IMR-90 (cell line): ENCODE measurements at regions not wholly inside any gene's neighbourhood (a gene's known extent, or its start where the extent isn't known, plus 50 kb on each side); places are given as distances from the start of the nearest gene placed in this dataset.

Experiments used
- ATAC-seq: fragments of 200-7000 bp; cut with Tn5 transposase; 2 replicates; pipeline ENCODE4 v1.9.1; 2020; ENCODE audit warnings: low read depth, mild to moderate bottlenecking, moderate library complexity
- BruUV-seq: library from RNA; stranded (reverse); fragments of 400-500 nt; replicated peaks from 2 replicates; lab custom pipeline; 2021; lab: Mats Ljungman, UMichigan
- CTCF ChIA-PET: fragments of 300-600 bp; formaldehyde crosslinking; extraction: SDS; loops from one replicate; lab custom pipeline; 2021; ENCODE audit warnings: antibody characterized with exemption; lab: Yijun Ruan, JAX
- POLR2A ChIA-PET: fragments of 300-600 bp; sonication (Branson Sonifier 250); formaldehyde crosslinking; loops from one replicate; lab custom pipeline; 2022; ENCODE audit warnings: antibody characterized with exemption; ENCODE audit not compliant: unreplicated experiment; lab: Charles Lee
- DNase-seq: peaks from one replicate; pipeline ENCODE4 v3.0.0; 2013
- H2AFZ ChIP-seq: replicated peaks from 2 replicates; pipeline ENCODE3; 2013; ENCODE audit warnings: low read length, mild to moderate bottlenecking; ENCODE audit not compliant: poor library complexity
- H2AK5ac ChIP-seq: 2 replicates; pipeline ENCODE4 v1.6.1; 2013; ENCODE audit warnings: low read depth, low read length, inconsistent platforms
- H2AK9ac ChIP-seq: replicated peaks from 2 replicates; pipeline ENCODE3; 2013; ENCODE audit warnings: mild to moderate bottlenecking, low read depth, low read length, moderate library complexity; ENCODE audit not compliant: poor library complexity
- H2BK120ac ChIP-seq: 2 replicates; pipeline ENCODE4 v1.6.1; 2013; ENCODE audit warnings: low read depth, low read length, inconsistent platforms
- H2BK15ac ChIP-seq: 3 replicates; pipeline ENCODE4 v1.6.1; 2013; ENCODE audit warnings: low read depth, low read length, inconsistent platforms
- H2BK20ac ChIP-seq: 2 replicates; pipeline ENCODE4 v1.6.1; 2013; ENCODE audit warnings: low read depth, mild to moderate bottlenecking, inconsistent platforms, low read length, moderate library complexity
- H2BK5ac ChIP-seq: 2 replicates; pipeline ENCODE4 v1.6.1; 2013; ENCODE audit warnings: mild to moderate bottlenecking, low read depth, low read length, inconsistent platforms; ENCODE audit not compliant: poor library complexity, severe bottlenecking
- H3K14ac ChIP-seq: replicated peaks from 2 replicates; pipeline ENCODE4 v1.6.1; 2013; ENCODE audit warnings: low read depth, low read length, inconsistent platforms
- H3K18ac ChIP-seq: 2 replicates; pipeline ENCODE4 v1.6.1; 2013; ENCODE audit warnings: low read depth, low read length, control low read depth
- H3K23ac ChIP-seq: 2 replicates; pipeline ENCODE4 v1.6.1; 2013; ENCODE audit warnings: low read depth, low read length, inconsistent platforms
- H3K27ac ChIP-seq: 2 replicates; pipeline ENCODE4 v1.5.1; 2013; ENCODE audit warnings: mild to moderate bottlenecking, control low read depth, low read length; ENCODE audit not compliant: insufficient read depth
- H3K27me3 ChIP-seq: 2 replicates; pipeline ENCODE4 v1.6.1; 2013; ENCODE audit warnings: low read length; ENCODE audit not compliant: control insufficient read depth, insufficient read depth
- H3K36me3 ChIP-seq: 2 replicates; pipeline ENCODE4 v1.6.1; 2013; ENCODE audit warnings: low read length, mixed read lengths; ENCODE audit not compliant: control insufficient read depth, insufficient read depth
- H3K4ac ChIP-seq: 2 replicates; pipeline ENCODE4 v1.6.1; 2013; ENCODE audit warnings: low read depth, low read length, inconsistent platforms
- H3K4me1 ChIP-seq: 2 replicates; pipeline ENCODE4 v1.6.1; 2013; ENCODE audit warnings: low read length, mixed read lengths; ENCODE audit not compliant: control insufficient read depth, insufficient read depth
- H3K4me2 ChIP-seq: 2 replicates; pipeline ENCODE4 v1.6.1; 2013; ENCODE audit warnings: low read depth, mild to moderate bottlenecking, control low read depth, low read length, moderate library complexity
- H3K4me3 ChIP-seq: 2 replicates; pipeline ENCODE4 v1.5.1; 2013; ENCODE audit warnings: low read depth, mild to moderate bottlenecking, control low read depth, low read length, moderate library complexity; ENCODE audit not compliant: insufficient read depth
- H3K56ac ChIP-seq: 2 replicates; pipeline ENCODE4 v1.6.1; 2013; ENCODE audit warnings: low read length, inconsistent platforms; ENCODE audit not compliant: insufficient read depth; ENCODE audit errors: extremely low read depth
- H3K79me1 ChIP-seq, 2 experiments: 2 replicates each; pipeline ENCODE4 v1.6.1; 2013; ENCODE audit warnings: low read length in 2 of 2, inconsistent platforms in 1 of 2, low read depth in 1 of 2
- H3K9ac ChIP-seq: 2 replicates; pipeline ENCODE4 v1.6.1; 2013; ENCODE audit warnings: low read depth, low read length, control low read depth
- H3K9me1 ChIP-seq: 2 replicates; pipeline ENCODE4 v1.6.1; 2013; ENCODE audit warnings: low read length, inconsistent platforms; ENCODE audit not compliant: insufficient read depth
- H3K9me3 ChIP-seq: 2 replicates; pipeline ENCODE4 v1.6.1; 2013; ENCODE audit warnings: low read length; ENCODE audit not compliant: control insufficient read depth, insufficient read depth
- H4K20me1 ChIP-seq: 2 replicates; pipeline ENCODE4 v1.6.1; 2013; ENCODE audit warnings: low read length, inconsistent platforms; ENCODE audit not compliant: insufficient read depth
- H4K5ac ChIP-seq: 2 replicates; pipeline ENCODE4 v1.6.1; 2013; ENCODE audit warnings: mild to moderate bottlenecking, low read depth, low read length, control low read depth
- H4K8ac ChIP-seq, 2 experiments: 2 replicates each; pipeline ENCODE4 v1.6.1; 2013; ENCODE audit warnings: low read depth in 2 of 2, low read length in 2 of 2, control low read depth in 1 of 2, inconsistent platforms in 1 of 2
- H4K91ac ChIP-seq: 2 replicates; pipeline ENCODE4 v1.6.1; 2013; ENCODE audit warnings: low read depth, low read length, inconsistent platforms; ENCODE audit not compliant: insufficient read depth
- POLR2A ChIP-seq: IDR thresholded peaks from 2 replicates; pipeline ENCODE4 v1.6.1; 2012; ENCODE audit warnings: mild to moderate bottlenecking, low read depth, low read length
- WGBS, 2 experiments: methylation state at CpG; one replicate each; pipeline versions ENCODE4 v1.1.5 to v1.1.7; 2013; ENCODE audit warnings: missing lambda C conversion rate in 2 of 2; ENCODE audit not compliant: insufficient read length in 1 of 2; ENCODE audit errors: extremely low coverage in 2 of 2; 5-methylcytosine and 5-hydroxymethylcytosine counted together
- dilution Hi-C: fragments of 300-500 bp; cut with HindIII; formaldehyde crosslinking; loops from one replicate; pipeline ENCODE4 v1.14.3; 2018; ENCODE audit warnings: low sequenced_read_pairs; ENCODE audit not compliant: unreplicated experiment
- in situ Hi-C: fragments of 300-500 bp; cut with MboI; formaldehyde crosslinking; loops from 3 replicates; pipeline ENCODE4 v1.14.3; 2019; ENCODE audit warnings: low sequenced_read_pairs, inconsistent platforms, mixed read lengths
- intact Hi-C: fragments of 100-400 bp; cut with micrococcal nuclease; formaldehyde crosslinking; loops from 2 replicates; pipeline ENCODE4 v1.10.0; 2022

DNA sequence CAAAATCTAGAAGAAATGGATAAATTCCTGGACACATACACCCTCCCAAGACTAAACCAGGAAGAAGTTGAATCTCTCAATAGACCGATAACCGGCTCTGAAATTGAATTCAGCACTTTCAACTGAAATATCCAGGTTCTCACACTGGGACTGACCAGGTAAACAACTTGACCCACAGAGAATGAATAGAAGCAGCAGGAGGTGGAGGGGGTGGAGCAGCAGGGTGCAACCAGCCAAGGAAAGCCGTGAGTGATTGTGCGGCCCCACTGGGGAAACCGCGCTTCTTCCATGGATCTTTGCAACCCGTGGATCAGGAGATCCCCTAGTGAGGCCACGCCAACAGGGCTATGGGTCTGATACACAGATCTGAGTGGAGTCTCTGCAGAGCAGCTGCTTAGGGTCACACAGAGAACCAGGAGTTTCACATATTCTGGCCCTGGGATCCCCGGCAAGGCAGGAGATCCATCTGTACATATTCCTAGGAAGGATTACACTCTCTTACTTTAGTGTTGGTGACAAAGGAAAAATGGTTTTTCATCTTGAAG lies 181.5 kb downstream of the SLCO4C1 start:
- peaks cover 3% of the 10 kb centered on the region; the same call in 1 of the 2 replicates for H3K9me3 ChIP-seq
- H3K9me1 ChIP-seq, result no peaks in the 10 kb centered on the region
- no peak overlapping the region for H3K9ac ChIP-seq
- H4K91ac ChIP-seq, result no peak overlapping the region
- BruUV-seq, result no TSS peak
- no peaks in the 10 kb centered on the region for H3K4me1 ChIP-seq
- dilution Hi-C loops (no loop called here), in situ Hi-C loops (no loop called here), intact Hi-C loops (no loop called here)
- 67% methylated on average over 5 of the region's 9 CpGs; no CpG with 5 or more reads in 1 of the 2 experiments for WGBS, 2 experiments
- H3K79me1 ChIP-seq, result no peaks in the 10 kb centered on the region
- no peak overlapping the region for H3K23ac ChIP-seq
- no peak overlapping the region for H3K4me3 ChIP-seq
- H3K18ac ChIP-seq, result no peak overlapping the region
- no peak overlapping the region for H2AK5ac ChIP-seq
- H3K27ac ChIP-seq, result no peak overlapping the region
- H2BK120ac ChIP-seq, result no peak overlapping the region
- H3K4ac ChIP-seq, result no peak overlapping the region
- H2AFZ ChIP-seq, result no peak overlapping the region
- no peak for TF ChIP-seq POLR2A
- no peak overlapping the region for H4K5ac ChIP-seq
- no peak overlapping the region for H4K8ac ChIP-seq
- no peaks in the 10 kb centered on the region for H3K36me3 ChIP-seq
- H3K27me3 ChIP-seq, result no peaks in the 10 kb centered on the region
- CTCF ChIA-PET, result no interaction called here
- no peak overlapping the region for H2BK5ac ChIP-seq
- ATAC-seq (no peak), DNase-seq (no peak)
- no peak overlapping the region for H3K4me2 ChIP-seq
- POLR2A ChIA-PET, result no interaction called here
- no peak overlapping the region for H2AK9ac ChIP-seq
- no peak overlapping the region for H2BK15ac ChIP-seq
- H3K56ac ChIP-seq, result no peak overlapping the region
- no peak overlapping the region for H2BK20ac ChIP-seq
- no peaks in the 10 kb centered on the region for H4K20me1 ChIP-seq
- H3K14ac ChIP-seq, result no peak overlapping the region
